Left lung (tissue), 4 donors: ENCODE measurements at regions not wholly inside any gene's neighbourhood (a gene's known extent, or its start where the extent isn't known, plus 50 kb on each side); places are given as distances from the start of the nearest gene placed in this dataset.

Experiments used
- ATAC-seq: fragments of 200-7000 bp; cut with Tn5 transposase; one replicate; pipeline ENCODE4 v1.9.1; 2020; ENCODE audit warnings: moderate library complexity
- DNase-seq, 4 donors: peaks; one replicate each; pipeline ENCODE4 v3.0.0-alpha.2; 2013 to 2020
- H3K27ac ChIP-seq, 2 donors: fragments of 200-600 bp; sonication (generic) in 1 of 2; one replicate each; pipeline versions ENCODE4 v1.5.0 to v1.8.0; 2020 to 2021
- H3K27me3 ChIP-seq, 2 donors: fragments of 200-600 bp; sonication (generic) in 1 of 2; one replicate each; pipeline versions ENCODE4 v1.5.0 to v1.8.0; 2020 to 2021
- H3K36me3 ChIP-seq, 2 donors: fragments of 200-600 bp; sonication (generic) in 1 of 2; one replicate each; pipeline versions ENCODE4 v1.5.0 to v1.8.0; 2020 to 2021
- H3K4me1 ChIP-seq, 2 donors: fragments of 200-600 bp; one replicate each; pipeline ENCODE4 v1.8.0; 2021
- H3K4me3 ChIP-seq, 2 donors: fragments of 200-600 bp; sonication (generic) in 1 of 2; one replicate each; pipeline versions ENCODE4 v1.5.0 to v1.8.0; 2020 to 2021; ENCODE audit warnings: mild to moderate bottlenecking in 1 of 2
- H3K9me3 ChIP-seq, 2 donors: fragments of 200-600 bp; sonication (generic) in 1 of 2; one replicate each; pipeline versions ENCODE4 v1.5.0 to v1.8.0; 2020 to 2021
- CTCF ChIP-seq, 2 donors: fragments of 200-600 bp; sonication (generic) in 1 of 2; IDR thresholded peaks; one replicate each; pipeline versions ENCODE4 v1.5.0 to v1.8.0; 2021; ENCODE audit warnings: antibody characterized with exemption in 2 of 2
- intact Hi-C, 2 donors: fragments of 100-400 bp; cut with DNase I; formaldehyde crosslinking; loops; one replicate each; pipeline versions ENCODE4 v1.11.2 to v1.14.2; 2022
- donor health status: DM: no; HTN: yes; CAD: no.
- donor health status: DM: no; HTN: no; CAD: no.

- peaks cover 4 to 16% of the 10 kb centered on the region in 2 donors for H3K4me1 ChIP-seq
- DNase-seq, result no peak
- no peak for TF ChIP-seq CTCF (IDR thresholded peaks at IDR 0.05)
- H3K36me3 ChIP-seq, result no peaks in the 10 kb centered on the region
- H3K9me3 ChIP-seq, result peaks cover 0 to 2% of the 10 kb centered on the region in 2 donors
- H3K4me3 ChIP-seq, result no peak overlapping the region
- ATAC-seq, result no peak
- H3K27me3 ChIP-seq, result no peaks in the 10 kb centered on the region
- no peak overlapping the region for H3K27ac ChIP-seq
- intact Hi-C loops, result no loop called here
These were observed 319.0 kb upstream of the PTGER4 start for GRCh38 chr5:40360685-40361084.

GRCh38 chr5:40359832-40360231 lies 319.9 kb upstream of the PTGER4 start:
- H3K4me3 ChIP-seq, result no peak overlapping the region
- DNase-seq, result no peak
- no peaks in the 10 kb centered on the region for H3K36me3 ChIP-seq
- H3K4me1 ChIP-seq, result peaks cover 4 to 12% of the 10 kb centered on the region in 2 donors
- H3K27ac ChIP-seq, result no peak overlapping the region
- H3K27me3 ChIP-seq, result no peaks in the 10 kb centered on the region
- TF ChIP-seq CTCF (IDR thresholded peaks at IDR 0.05), result no peak
- no peak for ATAC-seq
- intact Hi-C loops, result no loop called here
- H3K9me3 ChIP-seq, result peaks cover 0 to 2% of the 10 kb centered on the region in 2 donors

- no peak overlapping the region for H3K27ac ChIP-seq
- DNase-seq (no peak), ATAC-seq (no peak)
- H3K4me1 ChIP-seq, result peaks cover 4 to 11% of the 10 kb centered on the region in 2 donors
- no peaks in the 10 kb centered on the region for H3K27me3 ChIP-seq
- no peaks in the 10 kb centered on the region for H3K36me3 ChIP-seq
- no peak overlapping the region for H3K4me3 ChIP-seq
- intact Hi-C loops, result no loop called here
- TF ChIP-seq CTCF (IDR thresholded peaks at IDR 0.05), result no peak
- H3K9me3 ChIP-seq, result peaks cover 0 to 2% of the 10 kb centered on the region in 2 donors
These were observed 320.6 kb upstream of the PTGER4 start for GRCh38 chr5:40359093-40359492.

GRCh38 chr5:40356248-40356647 lies 323.5 kb upstream of the PTGER4 start:
- TF ChIP-seq CTCF (IDR thresholded peaks at IDR 0.05), result no peak
- ATAC-seq (peak; percentile 86), DNase-seq (peak in 1 of 4 donors; percentile 19)
- no peaks in the 10 kb centered on the region for H3K27me3 ChIP-seq
- H3K4me3 ChIP-seq, result no peak overlapping the region
- H3K9me3 ChIP-seq, result peaks cover 0 to 3% of the 10 kb centered on the region in 2 donors
- H3K27ac ChIP-seq, result peak overlapping the region; percentile 15 to 81
- intact Hi-C loops, result no loop called here
- H3K36me3 ChIP-seq, result no peaks in the 10 kb centered on the region
- peaks cover 4 to 11% of the 10 kb centered on the region in 2 donors for H3K4me1 ChIP-seq

GRCh38 chr5:40355846-40356245 lies 323.9 kb upstream of the PTGER4 start:
- H3K27ac ChIP-seq, result peak overlapping the region in 1 of 2 donors; percentile 81
- ATAC-seq (peak; percentile 59), DNase-seq (no peak)
- peaks cover 4 to 11% of the 10 kb centered on the region in 2 donors for H3K4me1 ChIP-seq
- intact Hi-C loops, result no loop called here
- no peak for TF ChIP-seq CTCF (IDR thresholded peaks at IDR 0.05)
- H3K27me3 ChIP-seq, result no peaks in the 10 kb centered on the region
- H3K9me3 ChIP-seq, result peaks cover 0 to 3% of the 10 kb centered on the region in 2 donors
- no peak overlapping the region for H3K4me3 ChIP-seq
- no peaks in the 10 kb centered on the region for H3K36me3 ChIP-seq
